ENCODE measurements at regions not wholly inside any gene's neighbourhood (a gene's known extent, or its start where the extent isn't known, plus 50 kb on each side); places are given as distances from the start of the nearest gene placed in this dataset.

DNA sequence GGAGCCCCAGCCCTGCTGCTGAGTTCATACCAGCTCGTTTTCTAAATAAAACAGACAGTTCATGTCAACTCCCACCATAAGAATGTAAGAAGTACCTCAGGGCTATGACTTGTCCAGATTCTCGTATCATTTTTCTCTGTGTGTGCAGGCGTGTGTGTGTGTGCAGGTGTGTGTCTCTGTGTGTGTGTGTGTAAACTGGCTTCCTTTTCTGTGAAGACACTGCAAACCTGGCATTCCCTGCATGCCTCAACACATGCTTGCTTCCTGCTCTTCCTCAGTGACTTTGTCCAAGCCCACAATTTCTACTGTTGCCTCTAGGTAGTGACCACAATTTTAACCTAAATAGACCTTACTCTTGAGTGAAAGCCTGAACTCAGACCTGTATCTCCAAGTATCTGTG is 879.0 kb downstream of the SLC4A3 start:
- DNase-seq (ENCODE audit: extremely low read depth, low read depth): no peak
- no peak overlapping the region for H3K4me3 ChIP-seq (replicated peaks; ENCODE audit: low read depth, low read length)
- TF ChIP-seq, protein P1, sequence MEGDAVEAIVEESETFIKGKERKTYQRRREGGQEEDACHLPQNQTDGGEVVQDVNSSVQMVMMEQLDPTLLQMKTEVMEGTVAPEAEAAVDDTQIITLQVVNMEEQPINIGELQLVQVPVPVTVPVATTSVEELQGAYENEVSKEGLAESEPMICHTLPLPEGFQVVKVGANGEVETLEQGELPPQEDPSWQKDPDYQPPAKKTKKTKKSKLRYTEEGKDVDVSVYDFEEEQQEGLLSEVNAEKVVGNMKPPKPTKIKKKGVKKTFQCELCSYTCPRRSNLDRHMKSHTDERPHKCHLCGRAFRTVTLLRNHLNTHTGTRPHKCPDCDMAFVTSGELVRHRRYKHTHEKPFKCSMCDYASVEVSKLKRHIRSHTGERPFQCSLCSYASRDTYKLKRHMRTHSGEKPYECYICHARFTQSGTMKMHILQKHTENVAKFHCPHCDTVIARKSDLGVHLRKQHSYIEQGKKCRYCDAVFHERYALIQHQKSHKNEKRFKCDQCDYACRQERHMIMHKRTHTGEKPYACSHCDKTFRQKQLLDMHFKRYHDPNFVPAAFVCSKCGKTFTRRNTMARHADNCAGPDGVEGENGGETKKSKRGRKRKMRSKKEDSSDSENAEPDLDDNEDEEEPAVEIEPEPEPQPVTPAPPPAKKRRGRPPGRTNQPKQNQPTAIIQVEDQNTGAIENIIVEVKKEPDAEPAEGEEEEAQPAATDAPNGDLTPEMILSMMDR (IDR thresholded peaks at IDR 0.05; ENCODE audit: low read depth, low read length, missing control alignments): no peak

DNA sequence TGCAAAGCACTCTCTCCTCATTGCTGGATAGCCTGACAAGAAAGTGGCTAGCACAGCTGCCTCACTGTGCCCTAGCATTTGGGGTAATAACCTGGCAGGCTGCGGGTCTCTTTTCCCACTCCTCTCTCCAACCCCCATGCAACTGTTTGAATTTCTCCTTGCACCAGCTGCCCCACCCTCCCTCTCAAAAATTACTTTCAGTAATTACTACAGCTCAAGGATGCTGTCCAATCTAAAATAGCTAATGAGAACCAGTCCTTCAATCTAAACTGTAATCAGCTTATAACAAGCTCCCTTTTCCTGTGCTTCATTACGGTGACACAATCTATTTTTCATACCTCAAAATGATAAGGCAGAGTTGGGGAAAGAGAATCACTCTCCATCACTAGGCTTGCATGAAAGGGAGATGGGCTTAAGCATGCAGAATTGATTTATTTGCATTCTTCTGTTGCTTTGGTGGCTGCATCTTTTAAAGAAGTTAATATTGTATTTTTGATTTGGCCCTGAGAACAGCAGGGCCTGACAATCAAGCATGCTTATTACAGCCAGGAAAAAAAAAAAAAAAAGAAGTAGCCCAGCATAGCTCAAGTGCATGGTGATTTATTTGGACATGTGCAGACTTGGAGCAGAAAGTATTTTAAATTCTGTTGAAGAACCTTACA is 881.8 kb downstream of the SLC4A3 start:
- no peak overlapping the region for H3K4me3 ChIP-seq (replicated peaks; ENCODE audit: low read depth, low read length)
- TF ChIP-seq, protein P1 (IDR thresholded peaks at IDR 0.05; ENCODE audit: low read depth, low read length, missing control alignments): no peak
- DNase-seq (ENCODE audit: extremely low read depth, low read depth): no peak

DNA sequence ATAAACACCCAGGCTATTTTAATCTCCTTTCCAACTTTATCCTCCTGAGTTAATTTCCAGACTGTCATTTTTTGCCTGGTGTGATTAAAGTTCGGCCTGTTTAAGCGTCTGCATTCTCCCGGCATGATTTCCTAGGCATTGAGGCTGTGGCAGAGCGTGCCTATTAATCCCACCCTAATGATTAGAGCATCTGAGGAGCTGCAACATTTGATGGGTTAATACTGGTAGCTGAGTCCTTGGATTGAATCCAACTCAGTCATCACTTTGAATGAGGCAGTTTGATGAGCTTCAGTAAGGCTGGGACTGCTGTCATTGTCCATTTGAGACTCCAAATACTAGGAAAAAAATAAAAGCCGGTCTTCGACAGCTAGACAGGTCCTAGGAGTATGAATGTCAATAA is 882.5 kb downstream of the SLC4A3 start:
- TF ChIP-seq, protein P1 (IDR thresholded peaks at IDR 0.05; ENCODE audit: low read depth, low read length, missing control alignments): no peak
- H3K4me3 ChIP-seq (replicated peaks; ENCODE audit: low read depth, low read length): no peak overlapping the region
- DNase-seq (ENCODE audit: extremely low read depth, low read depth): no peak

DNA sequence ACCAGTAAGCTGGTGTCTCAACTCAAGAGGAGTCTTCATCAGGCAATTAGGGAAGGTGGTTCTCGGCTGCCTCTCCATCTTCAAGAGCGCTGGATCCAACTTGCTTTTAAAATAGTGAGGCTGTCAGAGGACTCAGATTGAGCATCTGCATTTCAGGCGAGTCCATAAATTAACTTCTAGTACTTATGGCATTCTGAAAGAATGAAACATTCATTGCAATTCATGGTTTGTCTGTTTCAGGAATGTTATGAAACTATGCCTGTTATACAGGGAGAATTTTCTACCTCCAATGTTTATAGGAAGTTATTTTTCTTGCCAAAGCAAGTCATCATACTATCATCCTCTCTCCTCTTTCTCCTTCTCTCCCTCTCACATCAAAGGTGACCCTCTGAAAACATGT is 883.2 kb downstream of the SLC4A3 start:
- H3K4me3 ChIP-seq (replicated peaks; ENCODE audit: low read depth, low read length): no peak overlapping the region
- DNase-seq (ENCODE audit: extremely low read depth, low read depth): no peak

DNA sequence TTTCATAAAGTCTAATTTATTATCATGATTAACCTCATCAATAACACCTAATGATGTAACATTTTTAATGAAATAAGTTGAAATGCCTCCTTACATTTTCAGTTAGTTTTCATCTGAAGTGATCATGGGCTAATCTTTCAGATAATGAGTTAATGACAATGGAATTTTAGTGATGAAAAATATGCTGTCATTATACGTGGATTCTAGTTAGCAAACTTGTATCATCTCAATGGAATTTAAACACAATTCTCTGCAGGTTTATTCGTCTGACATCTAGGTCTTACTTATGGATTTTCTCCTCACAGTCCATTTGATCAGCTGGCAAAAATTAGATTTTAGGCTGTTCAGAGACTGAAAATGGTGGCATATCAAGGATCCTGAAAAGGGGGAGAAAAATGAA is 885.0 kb downstream of the SLC4A3 start:
- TF ChIP-seq, protein P1 (IDR thresholded peaks at IDR 0.05; ENCODE audit: low read depth, low read length, missing control alignments): no peak
- DNase-seq (ENCODE audit: extremely low read depth, low read depth): no peak
- no peak overlapping the region for H3K4me3 ChIP-seq (replicated peaks; ENCODE audit: low read depth, low read length)

More for the DNA sequence above, 883.2 kb downstream of the SLC4A3 start:
- TF ChIP-seq, protein P1 (IDR thresholded peaks at IDR 0.05; ENCODE audit: low read depth, low read length, missing control alignments): no peak

DNA sequence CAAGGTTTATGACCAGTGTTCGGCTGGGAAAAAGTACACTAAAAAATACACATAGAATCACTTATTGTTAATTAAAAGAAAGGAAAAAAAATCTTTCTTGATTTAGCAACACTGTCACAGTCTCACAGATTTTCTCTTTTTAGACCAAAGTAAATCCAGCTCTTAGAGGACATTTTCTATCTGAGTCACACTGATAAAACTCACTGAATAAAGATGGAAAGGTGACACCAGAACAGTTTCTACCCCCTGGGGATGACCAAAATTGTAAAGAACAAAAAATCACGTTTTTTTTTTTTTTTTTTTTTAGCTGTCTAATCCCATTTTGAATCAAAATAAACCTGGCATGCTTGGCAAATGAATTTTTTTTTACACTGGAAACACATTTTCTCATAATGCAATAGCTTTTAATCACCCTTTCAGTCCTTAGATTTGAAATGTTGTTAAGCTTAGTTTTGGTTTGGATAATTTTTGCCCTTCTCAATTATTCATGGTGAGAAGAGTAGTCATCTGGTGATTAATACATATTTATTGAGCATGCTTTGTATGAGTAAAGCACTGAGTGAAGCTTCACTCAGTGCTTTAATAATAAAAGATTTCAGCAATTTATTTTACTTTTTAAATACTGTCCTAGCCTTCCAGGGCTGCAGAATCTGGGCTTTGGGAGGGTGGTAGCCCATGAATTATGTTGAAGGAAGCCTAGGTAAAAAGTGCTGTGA is 886.3 kb downstream of the SLC4A3 start:
- no peak overlapping the region for H3K4me3 ChIP-seq (replicated peaks; ENCODE audit: low read depth, low read length)
- no peak for DNase-seq (ENCODE audit: extremely low read depth, low read depth)
- TF ChIP-seq, protein P1 (IDR thresholded peaks at IDR 0.05; ENCODE audit: low read depth, low read length, missing control alignments): no peak

Data from HFF-Myc (cell line).